HEK293 (cell line): ENCODE measurements at regions not wholly inside any gene's neighbourhood (a gene's known extent, or its start where the extent isn't known, plus 50 kb on each side); places are given as distances from the start of the nearest gene placed in this dataset.

Experiments
- CTCF ChIA-PET: fragments of 350-600 bp; formaldehyde crosslinking; extraction: SDS; loops from one replicate; lab custom pipeline; 2021; ENCODE audit warnings: antibody characterized with exemption; lab: Yijun Ruan, JAX
- POLR2A ChIA-PET: fragments of 300-600 bp; formaldehyde crosslinking; extraction: SDS; loops from one replicate; lab custom pipeline; 2020; ENCODE audit warnings: antibody characterized with exemption, inconsistent platforms; lab: Yijun Ruan, JAX
- H3K27ac ChIP-seq: fragments of 200-500 bp; sonication (Bioruptor generic); 2 replicates; pipeline ENCODE4 v1.5.1; 2014; ENCODE audit warnings: low read depth, low read length, control low read depth, inconsistent platforms; ENCODE audit errors: extremely low read depth
- H3K36me3 ChIP-seq, 2 experiments: fragments of 200-500 bp in 1 of 2; sonication (Bioruptor generic) in 1 of 2; 1 replicate in 1 of 2; 2 replicates in 1 of 2; pipeline ENCODE4 v1.5.1; 2014 to 2017; ENCODE audit warnings: inconsistent platforms in 2 of 2, low read length in 2 of 2; ENCODE audit not compliant: control insufficient read depth in 2 of 2, insufficient read depth in 1 of 2
- H3K4me1 ChIP-seq: fragments of 200-500 bp; sonication (Bioruptor generic); 2 replicates; pipeline ENCODE4 v1.5.1; 2014; ENCODE audit warnings: mild to moderate bottlenecking, low read length, inconsistent platforms; ENCODE audit not compliant: control insufficient read depth, insufficient read depth
- H3K4me3 ChIP-seq: 2 replicates; pipeline ENCODE4 v1.5.1; 2011; ENCODE audit warnings: low read depth, mild to moderate bottlenecking, control low read depth, low read length, moderate library complexity
- H3K9me3 ChIP-seq: fragments of 200-500 bp; sonication (Bioruptor generic); 2 replicates; pipeline ENCODE4 v1.5.1; 2014; ENCODE audit warnings: low read depth, low read length, inconsistent platforms; ENCODE audit not compliant: control insufficient read depth, insufficient read depth
- GLIS1 ChIP-seq: fragments of 450-650 bp; formaldehyde crosslinking; IDR thresholded peaks from 2 replicates; pipeline ENCODE4 v1.5.1; 2016; ENCODE audit warnings: missing biosample characterization, missing genetic modification characterization
- HOXC10 ChIP-seq: sonication (generic); formaldehyde crosslinking; IDR thresholded peaks from 2 replicates; pipeline ENCODE4 v1.8.1; 2023; ENCODE audit warnings: mild to moderate bottlenecking, missing genetic modification reagents
- HOXD13 ChIP-seq: sonication (generic); formaldehyde crosslinking; IDR thresholded peaks from 2 replicates; pipeline ENCODE4 v1.8.0; 2022; ENCODE audit warnings: missing genetic modification reagents, borderline replicate concordance
- KLF7 ChIP-seq: fragments of 450-650 bp; formaldehyde crosslinking; IDR thresholded peaks from 2 replicates; pipeline ENCODE4 v1.5.1; 2016; ENCODE audit warnings: missing biosample characterization, missing genetic modification characterization, borderline replicate concordance
- REST ChIP-seq: fragments of 450-650 bp; formaldehyde crosslinking; IDR thresholded peaks from 2 replicates; pipeline ENCODE4 v1.5.1; 2016; ENCODE audit warnings: missing biosample characterization, missing genetic modification characterization
- SCRT2 ChIP-seq: fragments of 450-650 bp; formaldehyde crosslinking; IDR thresholded peaks from 2 replicates; pipeline ENCODE4 v1.5.1; 2016; ENCODE audit warnings: missing biosample characterization, missing genetic modification characterization
- ZNF140 ChIP-seq: fragments of 450-650 bp; formaldehyde crosslinking; IDR thresholded peaks from 2 replicates; pipeline ENCODE4 v1.5.1; 2016; ENCODE audit warnings: missing biosample characterization, missing genetic modification characterization
- ZNF184 ChIP-seq: fragments of 450-650 bp; IDR thresholded peaks from 2 replicates; pipeline ENCODE4 v1.5.1; 2018; ENCODE audit warnings: missing biosample characterization, mild to moderate bottlenecking, missing genetic modification characterization
- ZNF266 ChIP-seq: fragments of 450-650 bp; formaldehyde crosslinking; IDR thresholded peaks from 2 replicates; pipeline ENCODE4 v1.5.1; 2016; ENCODE audit warnings: missing biosample characterization, missing genetic modification characterization, low read depth
- ZNF394 ChIP-seq: fragments of 450-650 bp; formaldehyde crosslinking; IDR thresholded peaks from 2 replicates; pipeline ENCODE4 v1.5.1; 2016; ENCODE audit warnings: missing biosample characterization, missing genetic modification characterization, mild to moderate bottlenecking, moderate library complexity, borderline replicate concordance
- ZNF544 ChIP-seq: fragments of 450-650 bp; formaldehyde crosslinking; IDR thresholded peaks from 2 replicates; pipeline ENCODE4 v1.5.0; 2017; ENCODE audit warnings: missing biosample characterization, missing genetic modification characterization
- ZNF549 ChIP-seq: fragments of 450-650 bp; IDR thresholded peaks from 2 replicates; pipeline ENCODE4 v1.5.1; 2018; ENCODE audit warnings: missing biosample characterization, missing genetic modification characterization, mild to moderate bottlenecking, inconsistent platforms, moderate library complexity
- ZNF555 ChIP-seq: fragments of 450-650 bp; formaldehyde crosslinking; conservative IDR thresholded peaks from 2 replicates; pipeline ENCODE4 v1.5.1; 2017; ENCODE audit warnings: missing biosample characterization, mild to moderate bottlenecking, missing genetic modification characterization, inconsistent platforms
- ZNF596 ChIP-seq: fragments of 450-650 bp; IDR thresholded peaks from 2 replicates; pipeline ENCODE4 v1.5.0; 2018; ENCODE audit warnings: missing biosample characterization, mild to moderate bottlenecking, missing genetic modification characterization, moderate library complexity
- ZNF621 ChIP-seq: fragments of 450-650 bp; formaldehyde crosslinking; IDR thresholded peaks from 2 replicates; pipeline ENCODE4 v1.5.1; 2017; ENCODE audit warnings: missing biosample characterization, missing genetic modification characterization
- ZNF660 ChIP-seq: fragments of 450-650 bp; IDR thresholded peaks from 2 replicates; pipeline ENCODE4 v1.5.1; 2018; ENCODE audit warnings: missing biosample characterization, mild to moderate bottlenecking, missing genetic modification characterization
- ZNF830 ChIP-seq: fragments of 450-650 bp; IDR thresholded peaks from 2 replicates; pipeline ENCODE4 v1.5.0; 2018; ENCODE audit warnings: missing biosample characterization, missing genetic modification characterization, low read depth, mild to moderate bottlenecking, moderate library complexity
- ZSCAN18 ChIP-seq: fragments of 450-650 bp; formaldehyde crosslinking; IDR thresholded peaks from 2 replicates; pipeline ENCODE4 v1.5.1; 2016; ENCODE audit warnings: missing biosample characterization, missing genetic modification characterization
- TF ChIP-seq, protein P1 (sequence below): fragments of 450-650 bp; formaldehyde crosslinking; IDR thresholded peaks from 2 replicates; pipeline ENCODE4 v1.5.1; 2017; ENCODE audit warnings: missing biosample characterization, missing genetic modification characterization
- TF ChIP-seq, protein P2 (sequence below): fragments of 450-650 bp; formaldehyde crosslinking; IDR thresholded peaks from 2 replicates; pipeline ENCODE4 v1.5.1; 2016; ENCODE audit warnings: missing biosample characterization, missing genetic modification characterization, borderline replicate concordance

DNA sequence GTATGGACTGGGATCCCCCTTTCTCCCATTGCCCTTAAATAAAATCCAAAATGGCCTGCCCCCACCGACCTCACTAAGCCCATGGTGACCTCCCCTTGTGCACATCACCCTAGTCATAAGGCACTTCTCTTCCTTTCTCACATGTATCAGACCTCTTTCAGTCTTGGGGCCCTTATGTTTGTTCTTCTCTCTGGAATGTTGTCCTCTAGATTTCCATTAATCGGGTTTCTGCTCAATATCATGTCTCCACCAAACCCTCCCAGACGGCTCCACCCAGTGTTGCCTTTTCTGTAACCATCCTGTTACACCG, 196.3 kb downstream of the ERCC6L2 start:
- Histone ChIP-seq H3K9me3 (no peaks in the 10 kb centered on the region), H3K4me3 (no peak overlapping the region), H3K27ac (no peak overlapping the region), H3K4me1 (no peaks in the 10 kb centered on the region), H3K36me3 (no peaks in the 10 kb centered on the region)
- ChIA-PET POLR2A (no interaction called here), CTCF (interaction anchor here (0.7 kb wide), 1 partner anchor 72 kb away, joined by 3 read pairs; no protein-coding TSS in a partner anchor)
- TF ChIP-seq KLF7 (tag by site-specific recombination) (no peak), ZNF596 (no peak), ZNF621 (tag by site-specific recombination) (no peak), HOXD13 (CRISPR knock-in tag) (no peak), ZNF140 (tag by site-specific recombination) (no peak)

GRCh38 chr9:96071076-96071814, 195.8 kb downstream of the ERCC6L2 start:
- Histone ChIP-seq H3K36me3 (no peaks in the 10 kb centered on the region), H3K27ac (no peak overlapping the region), H3K9me3 (no peaks in the 10 kb centered on the region), H3K4me1 (no peaks in the 10 kb centered on the region)
- ChIA-PET POLR2A (no interaction called here), CTCF (interaction anchor here (0.7 to 1.5 kb wide), 3 partner anchors 16 to 73 kb away, joined by 3 to 5 read pairs (median 3); no protein-coding TSS in a partner anchor)
- TF ChIP-seq GLIS1 (tag by site-specific recombination) (0 out of 2 replicates have a peak, but pooled peaks have one; percentile 23), REST (tag by site-specific recombination) (no peak)
- TF ChIP-seq, all 188 proteins: peak for 1
- no peak overlapping the region for H3K4me3 ChIP-seq

- ChIA-PET POLR2A (no interaction called here), CTCF (interaction anchor here (0.5 to 1.6 kb wide), 2 partner anchors 10 to 318 kb away, joined by 3 to 4 read pairs; no protein-coding TSS in a partner anchor)
- Histone ChIP-seq H3K4me1 (no peaks in the 10 kb centered on the region), H3K4me3 (no peak overlapping the region), H3K36me3 (no peaks in the 10 kb centered on the region), H3K9me3 (no peaks in the 10 kb centered on the region), H3K27ac (no peak overlapping the region)
- TF ChIP-seq ZSCAN18 (tag by site-specific recombination) (no peak), ZNF830 (tag by site-specific recombination) (no peak), ZNF266 (tag by site-specific recombination) (no peak), ZNF660 (tag by site-specific recombination) (no peak), ZNF394 (tag by site-specific recombination) (no peak), ZNF549 (no peak), ZNF555 (tag by site-specific recombination) (no peak), ZNF184 (tag by site-specific recombination) (no peak), HOXC10 (CRISPR knock-in tag) (no peak), ZNF544 (no peak), SCRT2 (tag by site-specific recombination) (no peak)
- TF ChIP-seq, protein P1, sequence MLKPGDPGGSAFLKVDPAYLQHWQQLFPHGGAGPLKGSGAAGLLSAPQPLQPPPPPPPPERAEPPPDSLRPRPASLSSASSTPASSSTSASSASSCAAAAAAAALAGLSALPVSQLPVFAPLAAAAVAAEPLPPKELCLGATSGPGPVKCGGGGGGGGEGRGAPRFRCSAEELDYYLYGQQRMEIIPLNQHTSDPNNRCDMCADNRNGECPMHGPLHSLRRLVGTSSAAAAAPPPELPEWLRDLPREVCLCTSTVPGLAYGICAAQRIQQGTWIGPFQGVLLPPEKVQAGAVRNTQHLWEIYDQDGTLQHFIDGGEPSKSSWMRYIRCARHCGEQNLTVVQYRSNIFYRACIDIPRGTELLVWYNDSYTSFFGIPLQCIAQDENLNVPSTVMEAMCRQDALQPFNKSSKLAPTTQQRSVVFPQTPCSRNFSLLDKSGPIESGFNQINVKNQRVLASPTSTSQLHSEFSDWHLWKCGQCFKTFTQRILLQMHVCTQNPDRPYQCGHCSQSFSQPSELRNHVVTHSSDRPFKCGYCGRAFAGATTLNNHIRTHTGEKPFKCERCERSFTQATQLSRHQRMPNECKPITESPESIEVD (tag by site-specific recombination): no peak
- TF ChIP-seq, protein P2, sequence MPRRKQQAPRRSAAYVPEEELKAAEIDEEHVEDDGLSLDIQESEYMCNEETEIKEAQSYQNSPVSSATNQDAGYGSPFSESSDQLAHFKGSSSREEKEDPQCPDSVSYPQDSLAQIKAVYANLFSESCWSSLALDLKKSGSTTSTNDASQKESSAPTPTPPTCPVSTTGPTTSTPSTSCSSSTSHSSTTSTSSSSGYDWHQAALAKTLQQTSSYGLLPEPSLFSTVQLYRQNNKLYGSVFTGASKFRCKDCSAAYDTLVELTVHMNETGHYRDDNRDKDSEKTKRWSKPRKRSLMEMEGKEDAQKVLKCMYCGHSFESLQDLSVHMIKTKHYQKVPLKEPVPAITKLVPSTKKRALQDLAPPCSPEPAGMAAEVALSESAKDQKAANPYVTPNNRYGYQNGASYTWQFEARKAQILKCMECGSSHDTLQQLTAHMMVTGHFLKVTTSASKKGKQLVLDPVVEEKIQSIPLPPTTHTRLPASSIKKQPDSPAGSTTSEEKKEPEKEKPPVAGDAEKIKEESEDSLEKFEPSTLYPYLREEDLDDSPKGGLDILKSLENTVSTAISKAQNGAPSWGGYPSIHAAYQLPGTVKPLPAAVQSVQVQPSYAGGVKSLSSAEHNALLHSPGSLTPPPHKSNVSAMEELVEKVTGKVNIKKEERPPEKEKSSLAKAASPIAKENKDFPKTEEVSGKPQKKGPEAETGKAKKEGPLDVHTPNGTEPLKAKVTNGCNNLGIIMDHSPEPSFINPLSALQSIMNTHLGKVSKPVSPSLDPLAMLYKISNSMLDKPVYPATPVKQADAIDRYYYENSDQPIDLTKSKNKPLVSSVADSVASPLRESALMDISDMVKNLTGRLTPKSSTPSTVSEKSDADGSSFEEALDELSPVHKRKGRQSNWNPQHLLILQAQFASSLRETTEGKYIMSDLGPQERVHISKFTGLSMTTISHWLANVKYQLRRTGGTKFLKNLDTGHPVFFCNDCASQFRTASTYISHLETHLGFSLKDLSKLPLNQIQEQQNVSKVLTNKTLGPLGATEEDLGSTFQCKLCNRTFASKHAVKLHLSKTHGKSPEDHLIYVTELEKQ (tag by site-specific recombination): no peak
Measured at GRCh38 chr9:96069629-96070220, 194.2 kb downstream of the ERCC6L2 start.
